Panc1 (cell line): ENCODE measurements at regions not wholly inside any gene's neighbourhood (a gene's known extent, or its start where the extent isn't known, plus 50 kb on each side); places are given as distances from the start of the nearest gene placed in this dataset.

ENCODE experiments used
- CTCF ChIP-seq: fragments of 450-650 bp; IDR thresholded peaks from 2 replicates; pipeline ENCODE4 v1.5.1; 2017; ENCODE audit warnings: mild to moderate bottlenecking
- REST ChIP-seq, 2 experiments: IDR thresholded peaks; 2 replicates each; pipeline ENCODE4 v1.6.1; 2011 to 2012; ENCODE audit warnings: low read depth in 2 of 2, control low read depth in 1 of 2, low read length in 1 of 2, mild to moderate bottlenecking in 1 of 2, moderate library complexity in 1 of 2; ENCODE audit not compliant: insufficient read depth in 1 of 2
- TCF7L2 ChIP-seq: IDR thresholded peaks from 2 replicates; pipeline ENCODE4 v1.6.1; 2011; ENCODE audit warnings: mild to moderate bottlenecking, low read depth, low read length, inconsistent platforms

- TF ChIP-seq REST (IDR thresholded peaks at IDR 0.05; ENCODE audit: insufficient read depth in 1 of 2, low read depth in 2 of 2, low read length in 1 of 2) = no peak
- no peak for TF ChIP-seq CTCF
- no peak for TF ChIP-seq TCF7L2
These were observed 85.9 kb downstream of the NR2F2 start for GRCh38 chr15:96416218-96416933.
